ENCODE measurements at regions not wholly inside any gene's neighbourhood (a gene's known extent, or its start where the extent isn't known, plus 50 kb on each side); places are given as distances from the start of the nearest gene placed in this dataset.
"Not testable (repeated sequence)": the region's sequence is repeated elsewhere in the genome, so short reads cannot be mapped to it uniquely, and the experiment has no call there.

- DNase-seq = no peak
Observed at GRCh38 chr9:33695856-33696255, 99.5 kb upstream of the PRSS3 start.

- DNase-seq = no peak
Observed at GRCh38 chr9:33697171-33697570, 98.2 kb upstream of the PRSS3 start.

- no peak for DNase-seq
Observed at GRCh38 chr9:33698267-33698666, 97.1 kb upstream of the PRSS3 start.

GRCh38 chr9:33700940-33701339 is 94.4 kb upstream of the PRSS3 start:
- DNase-seq = not testable (repeated sequence)

- no peak for DNase-seq
Observed at GRCh38 chr9:33703430-33704102, 91.8 kb upstream of the PRSS3 start.

GRCh38 chr9:33705440-33705839 is 89.9 kb upstream of the PRSS3 start:
- DNase-seq = not testable (repeated sequence)

GRCh38 chr9:33708441-33708840 is 86.9 kb upstream of the PRSS3 start:
- DNase-seq = no peak

- DNase-seq = no peak
Observed at GRCh38 chr9:33709269-33709668, 86.1 kb upstream of the PRSS3 start.

- not testable (repeated sequence) for DNase-seq
Observed at GRCh38 chr9:33711418-33711817, 83.9 kb upstream of the PRSS3 start.

- no peak for DNase-seq
Observed at GRCh38 chr9:33714989-33715388, 80.4 kb upstream of the PRSS3 start.

GRCh38 chr9:33718987-33719386 is 76.4 kb upstream of the PRSS3 start:
- no peak for DNase-seq

- peak; percentile 6 for DNase-seq
Observed at GRCh38 chr9:33719581-33720374, 75.6 kb upstream of the PRSS3 start.

- DNase-seq = peak; percentile 82
Observed at GRCh38 chr9:33721674-33722358, 73.5 kb upstream of the PRSS3 start.

- no peak for DNase-seq
Observed at GRCh38 chr9:33722359-33722675, 73.0 kb upstream of the PRSS3 start.

GRCh38 chr9:33728613-33729012 is 66.7 kb upstream of the PRSS3 start:
- DNase-seq = no peak

GRCh38 chr9:33731142-33731541 is 64.2 kb upstream of the PRSS3 start:
- no peak for DNase-seq

GRCh38 chr9:33731625-33732024 is 63.7 kb upstream of the PRSS3 start:
- DNase-seq = no peak

GRCh38 chr9:33734247-33734940 is 61.0 kb upstream of the PRSS3 start:
- not testable (repeated sequence) for DNase-seq

GRCh38 chr9:33734941-33735835 is 60.2 kb upstream of the PRSS3 start:
- not testable (repeated sequence) for DNase-seq

- peak; percentile 40 for DNase-seq
Observed at GRCh38 chr9:33737811-33738606, 57.4 kb upstream of the PRSS3 start.

GRCh38 chr9:33739398-33739797 is 56.0 kb upstream of the PRSS3 start:
- DNase-seq = no peak
